NCI-H2081 (cell line): ENCODE measurements at regions not wholly inside any gene's neighbourhood (a gene's known extent, or its start where the extent isn't known, plus 50 kb on each side); places are given as distances from the start of the nearest gene placed in this dataset.

ENCODE experiments used
- DNase-seq, 2 experiments: peaks; one replicate each; lab custom pipeline; 2025; lab: John Stamatoyannopoulos, UW

GRCh38 chr17:33778505-33779233, 476.4 kb upstream of the CCL2 start:
- no peak for DNase-seq

- DNase-seq = peak; percentile 25 to 29
Observed at GRCh38 chr17:33779234-33779591, 475.9 kb upstream of the CCL2 start.

GRCh38 chr17:33785281-33785680, 469.8 kb upstream of the CCL2 start:
- no peak for DNase-seq

GRCh38 chr17:33786478-33786877, 468.6 kb upstream of the CCL2 start:
- DNase-seq = no peak

GRCh38 chr17:33789658-33790057, 465.4 kb upstream of the CCL2 start:
- DNase-seq = no peak

GRCh38 chr17:33797181-33797580, 457.9 kb upstream of the CCL2 start:
- no peak for DNase-seq

GRCh38 chr17:33798308-33798707, 456.8 kb upstream of the CCL2 start:
- no peak for DNase-seq

- no peak for DNase-seq
Observed at GRCh38 chr17:33802349-33803198, 452.5 kb upstream of the CCL2 start.

- no peak for DNase-seq
Observed at GRCh38 chr17:33803199-33803685, 451.8 kb upstream of the CCL2 start.

- no peak for DNase-seq
Observed at GRCh38 chr17:33803686-33804085, 451.4 kb upstream of the CCL2 start.

- DNase-seq = no peak
Observed at GRCh38 chr17:33804401-33804800, 450.7 kb upstream of the CCL2 start.

GRCh38 chr17:33806631-33807030, 448.5 kb upstream of the CCL2 start:
- no peak for DNase-seq

GRCh38 chr17:33809748-33810147, 445.3 kb upstream of the CCL2 start:
- DNase-seq = no peak

GRCh38 chr17:33811004-33811760, 443.9 kb upstream of the CCL2 start:
- no peak for DNase-seq

GRCh38 chr17:33811984-33812577, 443.0 kb upstream of the CCL2 start:
- DNase-seq = no peak

- no peak for DNase-seq
Observed at GRCh38 chr17:33814852-33815251, 440.2 kb upstream of the CCL2 start.

GRCh38 chr17:33816036-33816435, 439.0 kb upstream of the CCL2 start:
- no peak for DNase-seq

GRCh38 chr17:33816842-33817617, 438.1 kb upstream of the CCL2 start:
- no peak for DNase-seq

- no peak for DNase-seq
Observed at GRCh38 chr17:33819539-33819938, 435.5 kb upstream of the CCL2 start.

GRCh38 chr17:33832262-33832661, 422.8 kb upstream of the CCL2 start:
- DNase-seq = no peak

- DNase-seq = no peak
Observed at GRCh38 chr17:33837281-33837680, 417.8 kb upstream of the CCL2 start.
